ENCODE measurements at regions not wholly inside any gene's neighbourhood (a gene's known extent, or its start where the extent isn't known, plus 50 kb on each side); places are given as distances from the start of the nearest gene placed in this dataset.

DNA sequence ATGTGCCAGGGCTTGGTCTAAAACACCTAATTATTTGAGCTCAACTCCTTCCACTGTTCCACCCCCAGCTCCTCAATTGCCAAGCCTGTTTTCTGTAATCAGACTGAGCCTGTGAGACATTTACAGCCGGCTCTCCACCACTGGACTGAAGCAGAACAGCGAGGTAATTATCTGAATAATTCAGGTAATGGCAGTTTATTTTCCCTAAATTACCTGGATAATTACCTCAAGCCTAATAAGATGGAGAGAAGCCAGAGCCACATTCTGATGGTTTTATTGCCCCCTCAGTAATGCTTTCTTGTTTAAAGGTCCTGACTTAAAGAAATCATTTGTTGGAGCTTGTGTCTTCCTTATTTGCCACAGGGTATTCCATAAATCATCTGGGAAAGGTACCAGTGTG lies 64.2 kb downstream of the FZD4 start:
- H3K27ac Mint-ChIP-seq, result no peak overlapping the region
- H3K27me3 Mint-ChIP-seq (ENCODE audit: insufficient read depth), result peaks cover 12% of the 10 kb centered on the region
- H3K4me1 Mint-ChIP-seq (ENCODE audit: low read depth), result no peaks in the 10 kb centered on the region
- H3K36me3 Mint-ChIP-seq (ENCODE audit: low read depth), result no peaks in the 10 kb centered on the region
- intact Hi-C loops (cut with micrococcal nuclease), result no loop called here
- H3K4me3 Mint-ChIP-seq, result no peak overlapping the region
- DNase-seq (ENCODE audit: low spot score), result no peak
- no peaks in the 10 kb centered on the region for H3K9me3 Mint-ChIP-seq

DNA sequence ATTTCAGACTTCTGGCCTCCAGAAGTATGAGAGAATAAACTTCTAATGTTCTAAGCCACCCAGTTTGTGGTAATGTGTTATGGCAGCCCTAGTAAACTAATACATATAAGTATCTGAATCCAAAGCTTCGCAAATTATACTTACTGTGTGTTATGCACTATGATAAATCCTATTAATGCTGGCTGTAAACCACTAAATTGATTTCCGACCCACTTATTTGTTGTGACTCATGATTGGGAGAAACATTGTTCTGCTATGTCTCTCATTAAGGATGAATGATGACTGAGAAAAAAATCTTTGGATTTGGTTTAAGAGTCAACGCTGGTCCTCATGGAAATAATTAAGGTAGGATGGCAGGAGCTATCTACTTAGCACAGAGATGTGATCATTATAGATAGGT lies 62.0 kb downstream of the FZD4 start:
- Mint-ChIP-seq H3K4me1 (ENCODE audit: low read depth) (no peaks in the 10 kb centered on the region), H3K36me3 (ENCODE audit: low read depth) (no peaks in the 10 kb centered on the region), H3K27me3 (ENCODE audit: insufficient read depth) (peaks cover 14% of the 10 kb centered on the region), H3K9me3 (no peaks in the 10 kb centered on the region), H3K4me3 (no peak overlapping the region), H3K27ac (no peak overlapping the region)
- intact Hi-C loops (cut with micrococcal nuclease), result no loop called here
- no peak for DNase-seq (ENCODE audit: low spot score)

All from activated T-helper 1 cell treated with anti-CD3 and anti-CD28 coated beads, Interleukin-12 subunit alpha, Interleukin-12 subunit beta, Interleukin-2, Interleukin-4 antibody, amounts not matched to agents 30 ng/mL and 10 ng/mL and 1 ng/mL, durations not matched to agents 14 hours and 24 hours and 36 hours (primary cell).